ENCODE measurements at regions not wholly inside any gene's neighbourhood (a gene's known extent, or its start where the extent isn't known, plus 50 kb on each side); places are given as distances from the start of the nearest gene placed in this dataset.
"Not testable (repeated sequence)": the region's sequence is repeated elsewhere in the genome, so short reads cannot be mapped to it uniquely, and the experiment has no call there.

DNA sequence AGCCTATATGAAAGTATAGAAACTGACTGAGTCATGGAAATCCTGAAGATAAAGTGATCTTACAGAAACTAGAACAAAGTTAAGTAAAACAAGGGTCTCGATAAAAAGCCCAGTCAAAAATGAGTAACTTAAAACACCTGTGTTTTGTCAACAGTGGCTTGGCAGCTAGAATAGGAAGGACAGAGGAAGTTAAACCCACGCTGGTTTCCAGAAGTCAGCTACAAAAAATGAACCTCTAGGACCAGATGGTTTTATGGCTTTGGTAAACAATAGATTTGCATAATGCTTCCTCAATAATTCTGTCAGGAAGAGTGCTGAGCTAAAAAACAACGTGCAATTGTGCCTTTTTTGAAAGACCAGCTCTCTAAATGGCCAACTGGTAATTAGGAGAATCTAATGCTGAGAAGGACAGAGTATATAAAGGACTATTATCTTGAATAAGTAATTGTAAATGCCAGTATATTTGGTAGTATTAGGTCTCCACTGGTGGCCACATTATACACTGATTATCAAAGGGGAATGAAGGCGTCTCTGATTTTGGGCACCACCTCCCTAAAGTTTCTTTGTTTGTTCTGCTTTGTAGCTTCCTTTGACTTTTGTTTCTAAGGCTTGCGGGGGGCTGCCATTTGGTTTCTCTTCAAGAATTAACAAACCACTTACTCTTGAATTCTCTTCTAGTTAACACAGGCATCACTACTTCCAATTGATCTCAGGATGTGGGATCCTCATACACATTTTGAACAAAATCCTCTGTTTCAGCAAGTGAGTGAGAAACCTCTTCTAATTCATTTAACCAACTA is 72.2 kb upstream of the PPP3CA start:
- no peak overlapping the region for H3K27ac ChIP-seq
- in situ Hi-C loops (cut with MboI; ENCODE audit: low pct_unique_long_range_greater_than_20kb in 2 of 9, low sequenced_read_pairs in 9 of 9, unreplicated experiment in 9 of 9): no loop called here
- 0 to 74% (median 30%) methylated on average over 1 to 5 of the region's 5 CpGs for WGBS, 10 experiments

DNA sequence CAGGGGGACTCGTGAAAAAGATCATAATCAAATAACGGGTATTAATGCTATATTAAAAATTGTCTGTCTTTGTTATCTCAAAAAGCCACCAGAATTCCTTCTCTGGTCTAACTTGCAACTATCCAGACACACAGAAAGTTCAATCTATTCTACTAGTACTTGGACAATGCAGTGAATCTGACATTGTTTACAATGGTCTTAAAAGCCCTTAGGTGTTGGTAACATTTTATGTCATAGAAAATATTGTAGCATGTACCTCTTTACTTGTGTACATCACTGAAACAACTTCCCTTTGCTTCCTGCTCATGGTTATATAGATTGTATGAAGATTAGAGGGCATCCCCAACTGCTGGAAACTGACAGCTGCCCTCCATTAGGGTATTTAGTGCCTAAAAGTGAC is 71.1 kb upstream of the PPP3CA start:
- in situ Hi-C loops (cut with MboI; ENCODE audit: low pct_unique_long_range_greater_than_20kb in 2 of 9, low sequenced_read_pairs in 9 of 9, unreplicated experiment in 9 of 9): no loop called here
- WGBS, 10 experiments: 50 to 100% (median 83%) methylated on average over 1 to 2 of the region's 2 CpGs; no CpG with 5 or more reads in 3 of the 10 experiments
- no peaks in the 10 kb centered on the region for H3K4me1 ChIP-seq (replicated peaks in 1 of 2)
- H3K27ac ChIP-seq: no peak overlapping the region
- no peak overlapping the region for H3K4me3 ChIP-seq
- ATAC-seq (replicated peaks in 6 of 8): no peak

More for the DNA sequence above, 72.2 kb upstream of the PPP3CA start:
- peak in 3 of 8 experiments; percentile 18 to 77 (median 47) for ATAC-seq (replicated peaks in 6 of 8)
- no peak overlapping the region for H3K4me3 ChIP-seq
- H3K4me1 ChIP-seq (replicated peaks in 1 of 2): no peaks in the 10 kb centered on the region

DNA sequence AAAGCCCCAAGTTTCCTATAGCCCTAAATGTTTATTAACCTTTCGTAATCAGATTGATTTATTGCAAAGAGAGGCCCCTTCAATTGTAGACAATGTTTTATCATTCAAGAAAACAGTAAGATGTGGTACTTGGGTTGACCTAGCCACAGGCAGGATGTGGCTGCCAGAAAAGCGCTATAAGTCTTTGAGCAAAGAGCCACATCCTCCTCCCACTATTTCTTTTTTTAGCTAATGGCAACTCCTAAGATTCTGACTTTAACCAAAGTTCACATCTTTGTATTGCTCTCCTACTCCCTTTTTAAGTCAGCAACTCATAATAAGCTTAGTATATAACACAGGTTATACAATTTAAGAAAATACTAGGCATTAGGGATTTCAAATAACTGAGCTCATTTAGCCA is 70.7 kb upstream of the PPP3CA start:
- in situ Hi-C loops (cut with MboI; ENCODE audit: low pct_unique_long_range_greater_than_20kb in 2 of 9, low sequenced_read_pairs in 9 of 9, unreplicated experiment in 9 of 9): no loop called here
- H3K4me3 ChIP-seq: no peak overlapping the region
- no peak for ATAC-seq (replicated peaks in 6 of 8)
- H3K4me1 ChIP-seq (replicated peaks in 1 of 2): no peaks in the 10 kb centered on the region
- 67 to 100% (median 86%) methylated on average over 1 to 2 of the region's 2 CpGs for WGBS, 10 experiments
- no peak overlapping the region for H3K27ac ChIP-seq

DNA sequence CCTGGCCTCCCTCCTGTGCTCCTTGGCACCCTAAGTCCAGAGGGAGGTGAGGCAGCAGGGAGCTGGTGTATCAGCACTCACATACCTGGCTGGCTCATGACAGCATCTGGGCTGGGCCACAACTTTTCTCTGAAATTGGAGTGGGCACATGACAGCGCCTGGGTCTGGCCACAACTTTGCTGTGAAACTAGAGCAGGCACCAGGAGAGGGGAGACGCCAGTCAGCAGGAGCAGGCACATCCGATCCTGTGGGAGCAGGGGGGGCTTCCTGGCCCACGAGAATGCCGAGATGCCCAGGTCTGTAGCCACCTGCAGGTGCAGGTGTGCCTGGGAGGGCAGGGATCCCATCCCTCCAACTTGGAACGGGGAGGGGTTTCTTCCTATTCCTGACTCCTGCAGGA is 69.7 kb upstream of the PPP3CA start:
- in situ Hi-C loops (cut with MboI; ENCODE audit: low pct_unique_long_range_greater_than_20kb in 2 of 9, low sequenced_read_pairs in 9 of 9, unreplicated experiment in 9 of 9): no loop called here
- Histone ChIP-seq H3K27ac (no peak overlapping the region), H3K4me1 (replicated peaks in 1 of 2) (no peaks in the 10 kb centered on the region), H3K4me3 (no peak overlapping the region)
- 29 to 100% (median 96%) methylated on average over 1 to 4 of the region's 6 CpGs; no CpG with 5 or more reads in 7 of the 10 experiments for WGBS, 10 experiments
- no peak for ATAC-seq (replicated peaks in 6 of 8)

DNA sequence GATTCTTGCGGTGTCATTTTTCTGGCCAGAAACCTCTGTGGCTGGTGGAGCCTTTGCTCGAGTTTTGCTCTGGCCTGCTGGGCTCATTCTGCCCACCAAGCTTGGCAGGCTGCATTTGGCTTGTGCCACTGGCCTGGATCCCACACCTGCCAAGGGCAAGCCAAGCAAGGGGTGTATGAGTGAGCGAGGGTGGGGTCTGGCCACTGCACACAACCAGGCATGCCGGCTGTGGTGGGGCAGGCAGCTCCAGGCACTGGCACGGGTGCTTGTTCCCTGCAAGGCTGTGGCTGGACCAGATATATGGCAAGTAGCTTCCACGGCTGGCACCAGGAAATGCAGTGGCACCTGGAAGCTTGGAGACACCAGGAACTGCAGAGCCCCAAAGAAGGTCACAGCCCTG is 68.6 kb upstream of the PPP3CA start:
- 60 to 100% (median 83%) methylated on average over 1 to 5 of the region's 6 CpGs; no CpG with 5 or more reads in 2 of the 10 experiments for WGBS, 10 experiments
- no peak overlapping the region for H3K27ac ChIP-seq
- in situ Hi-C loops (cut with MboI; ENCODE audit: low pct_unique_long_range_greater_than_20kb in 2 of 9, low sequenced_read_pairs in 9 of 9, unreplicated experiment in 9 of 9): no loop called here

DNA sequence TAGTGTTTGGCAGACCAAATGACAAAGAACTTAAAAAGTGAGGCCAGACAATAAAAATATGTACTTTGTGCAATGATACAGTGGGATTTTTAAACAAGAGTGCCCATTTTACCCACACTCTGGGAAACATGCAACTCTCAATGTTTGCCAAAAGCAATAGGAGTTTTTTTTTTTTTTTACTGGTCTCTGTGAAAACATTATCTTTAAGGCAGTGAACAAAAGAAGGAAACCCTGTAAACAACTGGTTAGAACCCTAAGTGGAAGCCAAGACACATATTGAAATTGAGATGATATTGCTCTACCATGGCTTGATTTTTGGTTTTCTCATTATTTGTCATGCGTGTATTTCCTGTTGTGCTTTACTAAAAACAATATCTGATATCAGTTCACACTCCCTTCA is 67.2 kb upstream of the PPP3CA start:
- 18 to 100% (median 100%) methylated on average over 1 of the region's 1 CpG; no CpG with 5 or more reads in 1 of the 10 experiments for WGBS, 10 experiments
- no peak overlapping the region for H3K4me3 ChIP-seq
- no peak overlapping the region for H3K27ac ChIP-seq
- in situ Hi-C loops (cut with MboI; ENCODE audit: low pct_unique_long_range_greater_than_20kb in 2 of 9, low sequenced_read_pairs in 9 of 9, unreplicated experiment in 9 of 9): no loop called here
- no peak for ATAC-seq (replicated peaks in 6 of 8)
- H3K4me1 ChIP-seq (replicated peaks in 1 of 2): no peaks in the 10 kb centered on the region

More for the DNA sequence above, 68.6 kb upstream of the PPP3CA start:
- Histone ChIP-seq H3K4me1 (replicated peaks in 1 of 2) (no peaks in the 10 kb centered on the region), H3K4me3 (no peak overlapping the region)
- no peak for ATAC-seq (replicated peaks in 6 of 8)

DNA sequence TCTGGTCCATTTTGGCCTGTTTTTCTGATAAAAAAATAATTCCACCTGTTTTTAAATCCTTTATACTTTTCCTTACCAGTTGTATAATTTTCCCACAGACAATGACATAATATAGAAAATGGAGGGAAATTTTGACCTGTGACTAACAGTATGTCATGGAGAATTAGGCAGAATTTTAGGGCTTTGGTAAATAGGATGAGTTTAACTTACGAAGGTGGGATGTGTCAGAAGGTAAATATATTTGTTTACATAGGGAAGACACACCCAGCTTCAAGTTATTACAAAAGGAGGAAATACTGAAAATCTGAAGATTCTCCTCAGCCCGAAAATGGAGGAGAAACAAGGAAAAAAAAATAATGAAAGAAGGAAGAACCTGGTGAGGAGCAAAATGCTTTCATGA is 64.6 kb upstream of the PPP3CA start:
- no peak for ATAC-seq (replicated peaks in 6 of 8)
- in situ Hi-C loops (cut with MboI; ENCODE audit: low pct_unique_long_range_greater_than_20kb in 2 of 9, low sequenced_read_pairs in 9 of 9, unreplicated experiment in 9 of 9): no loop called here

DNA sequence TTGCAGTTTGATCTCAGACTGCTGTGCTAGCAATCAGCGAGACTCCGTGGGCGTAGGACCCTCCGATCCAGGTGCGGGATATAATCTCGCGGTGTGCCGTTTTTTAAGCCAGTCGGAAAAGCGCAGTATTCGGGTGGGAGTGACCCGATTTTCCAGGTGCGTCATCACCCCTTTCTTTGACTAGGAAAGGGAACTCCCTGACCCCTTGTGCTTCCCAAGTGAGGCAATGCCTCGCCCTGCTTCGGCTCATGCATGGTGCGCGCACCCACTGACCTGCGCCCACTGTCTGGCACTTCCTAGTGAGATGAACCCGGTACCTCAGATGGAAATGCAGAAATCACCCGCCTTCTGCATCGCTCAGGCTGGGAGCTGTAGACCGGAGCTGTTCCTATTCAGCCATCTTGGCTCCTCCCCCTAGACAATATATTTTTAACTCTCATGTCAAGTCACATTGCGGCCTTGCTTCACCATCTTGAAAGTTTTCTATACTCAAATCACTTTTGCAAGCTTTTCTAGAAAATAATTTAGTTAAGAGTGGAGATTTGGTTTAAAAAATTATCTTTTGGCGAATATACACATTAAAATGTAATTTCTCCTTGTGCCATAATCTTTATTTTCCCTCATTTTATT is 64.1 kb upstream of the PPP3CA start:
- H3K27ac ChIP-seq; H3K4me1 ChIP-seq (replicated peaks in 1 of 2); ATAC-seq (replicated peaks in 6 of 8); in situ Hi-C loops (cut with MboI; ENCODE audit: low pct_unique_long_range_greater_than_20kb in 2 of 9, low sequenced_read_pairs in 9 of 9, unreplicated experiment in 9 of 9); H3K4me3 ChIP-seq: not testable (repeated sequence)
- 38 to 100% (median 84%) methylated on average over 1 to 5 of the region's 24 CpGs for WGBS, 10 experiments

More for the DNA sequence above, 64.6 kb upstream of the PPP3CA start:
- no peak overlapping the region for H3K27ac ChIP-seq
- 24 to 97% (median 74%) methylated on average over 1 to 2 of the region's 2 CpGs for WGBS, 10 experiments
- no peak overlapping the region for H3K4me3 ChIP-seq
- no peaks in the 10 kb centered on the region for H3K4me1 ChIP-seq (replicated peaks in 1 of 2)

DNA sequence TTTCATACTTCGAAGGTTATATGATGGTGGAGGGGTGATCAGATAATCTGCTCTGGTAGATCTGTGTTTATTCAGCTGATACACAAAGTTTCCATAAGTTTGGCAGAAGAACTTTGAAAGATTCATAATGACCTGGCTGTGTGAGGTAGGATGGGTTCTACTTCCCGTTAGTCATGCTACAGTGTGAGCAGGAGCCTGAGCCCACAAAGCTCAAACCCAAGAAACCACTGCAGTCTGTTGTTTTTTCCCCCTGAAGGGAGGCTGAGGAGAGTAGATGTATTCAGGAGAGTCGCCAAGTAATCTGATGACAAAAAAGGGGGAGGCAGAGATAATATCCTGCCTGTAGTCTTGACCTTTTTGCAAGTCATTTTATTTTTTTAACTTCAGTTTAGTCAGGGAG is 52.8 kb upstream of the PPP3CA start:
- Histone ChIP-seq H3K4me1 (replicated peaks in 1 of 2) (no peaks in the 10 kb centered on the region), H3K4me3 (no peak overlapping the region), H3K27ac (no peak overlapping the region)
- no peak for ATAC-seq (replicated peaks in 6 of 8)
- 43 to 100% (median 91%) methylated on average over 1 to 3 of the region's 3 CpGs; no CpG with 5 or more reads in 1 of the 10 experiments for WGBS, 10 experiments
- in situ Hi-C loops (cut with MboI; ENCODE audit: low pct_unique_long_range_greater_than_20kb in 2 of 9, low sequenced_read_pairs in 9 of 9, unreplicated experiment in 9 of 9): no loop called here

DNA sequence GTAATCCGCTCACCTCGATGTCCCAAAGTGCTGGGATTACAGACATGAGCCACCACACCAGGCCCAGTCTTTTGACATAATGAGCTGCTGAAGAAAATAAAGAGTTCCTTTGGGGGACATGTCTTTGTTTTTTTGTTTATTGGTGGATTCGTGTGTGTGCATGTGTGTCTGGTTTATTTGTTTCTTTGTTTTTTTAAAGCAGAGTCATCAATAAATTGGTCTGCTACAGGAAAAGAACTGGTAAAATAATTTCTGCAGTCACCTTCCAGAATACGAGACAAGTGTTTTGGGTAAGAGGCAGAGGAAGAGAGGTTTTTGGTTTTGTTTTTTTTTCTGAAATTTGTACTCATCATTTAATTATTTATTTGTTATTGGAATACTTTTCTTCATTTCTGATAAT is 51.5 kb upstream of the PPP3CA start:
- ATAC-seq (replicated peaks in 6 of 8): no peak
- WGBS, 10 experiments: 46 to 100% (median 93%) methylated on average over 1 to 4 of the region's 4 CpGs
- Histone ChIP-seq H3K27ac (no peak overlapping the region), H3K4me1 (replicated peaks in 1 of 2) (no peaks in the 10 kb centered on the region), H3K4me3 (no peak overlapping the region)
- in situ Hi-C loops (cut with MboI; ENCODE audit: low pct_unique_long_range_greater_than_20kb in 2 of 9, low sequenced_read_pairs in 9 of 9, unreplicated experiment in 9 of 9): no loop called here
